SW480 (cell line): ENCODE measurements at regions not wholly inside any gene's neighbourhood (a gene's known extent, or its start where the extent isn't known, plus 50 kb on each side); places are given as distances from the start of the nearest gene placed in this dataset.
"Not testable (repeated sequence)": the region's sequence is repeated elsewhere in the genome, so short reads cannot be mapped to it uniquely, and the experiment has no call there.

Experiments used
- DNase-seq: peaks from one replicate; pipeline ENCODE4 v3.0.0-alpha.2; 2016; ENCODE audit warnings: low spot score

GRCh38 chr20:7792150-7792869 lies 147.9 kb downstream of the HAO1 start:
- no peak for DNase-seq

DNA sequence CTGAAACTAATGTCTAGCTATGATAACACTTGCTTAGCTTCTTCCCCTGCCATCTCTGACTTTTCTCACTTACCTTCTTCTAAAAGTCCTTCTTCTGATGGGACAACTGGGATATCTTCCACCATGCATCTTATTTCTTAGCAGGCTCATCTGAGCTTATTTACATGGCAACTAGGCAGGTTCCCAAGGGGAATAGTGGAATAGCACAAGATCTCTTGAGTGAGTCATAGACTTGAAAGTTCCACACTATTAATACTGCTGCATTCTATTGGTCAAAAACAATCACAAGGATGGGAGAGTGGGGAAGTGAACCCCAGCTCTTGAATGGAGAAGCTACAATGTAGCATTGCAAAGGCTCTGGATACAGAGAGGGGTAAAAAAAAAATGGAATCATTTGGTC lies 142.1 kb downstream of the HAO1 start:
- no peak for DNase-seq

DNA sequence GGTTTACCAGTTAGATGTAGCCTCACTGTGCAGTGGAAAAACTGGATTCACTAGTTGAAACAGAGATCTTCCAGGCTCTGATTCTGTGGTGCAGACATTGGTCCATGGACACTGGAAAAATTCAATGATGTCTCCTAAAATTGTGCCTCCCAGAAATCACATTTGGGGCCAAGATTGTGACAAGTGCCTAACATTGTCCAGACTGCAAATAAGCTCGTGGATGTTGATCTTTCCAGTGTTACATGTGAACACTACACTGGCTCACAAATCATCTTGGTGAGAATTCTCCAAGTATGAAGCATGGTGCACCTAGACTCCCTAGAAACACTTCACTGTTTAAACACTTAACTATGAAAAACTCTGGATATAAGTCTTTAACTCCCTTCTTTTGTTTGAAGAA lies 140.4 kb downstream of the HAO1 start:
- DNase-seq, result no peak

GRCh38 chr20:7803411-7804151 lies 136.7 kb downstream of the HAO1 start:
- DNase-seq, result not testable (repeated sequence)

- DNase-seq, result no peak
These were observed 133.4 kb downstream of the HAO1 start for GRCh38 chr20:7806831-7807230.

- DNase-seq, result no peak
These were observed 123.0 kb downstream of the HAO1 start for GRCh38 chr20:7817286-7817685.

DNA sequence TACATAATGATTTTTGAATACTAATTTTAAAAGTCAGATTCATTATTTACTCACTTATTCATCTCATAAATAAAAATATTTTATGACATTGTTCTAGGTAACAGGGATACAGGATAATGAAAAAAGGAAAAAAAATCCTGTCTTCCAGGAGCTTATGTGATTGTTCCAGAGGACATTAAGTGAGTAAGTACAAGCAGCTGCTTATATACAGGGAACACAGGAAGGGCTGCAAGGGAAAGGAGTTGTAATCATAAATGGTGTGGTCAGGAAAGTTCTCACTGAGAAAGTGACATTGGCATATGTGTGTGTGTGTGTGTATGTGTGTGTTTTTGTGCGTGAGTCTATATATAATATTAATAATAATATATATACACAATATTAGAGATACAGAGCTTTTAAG lies 121.8 kb downstream of the HAO1 start:
- no peak for DNase-seq

DNA sequence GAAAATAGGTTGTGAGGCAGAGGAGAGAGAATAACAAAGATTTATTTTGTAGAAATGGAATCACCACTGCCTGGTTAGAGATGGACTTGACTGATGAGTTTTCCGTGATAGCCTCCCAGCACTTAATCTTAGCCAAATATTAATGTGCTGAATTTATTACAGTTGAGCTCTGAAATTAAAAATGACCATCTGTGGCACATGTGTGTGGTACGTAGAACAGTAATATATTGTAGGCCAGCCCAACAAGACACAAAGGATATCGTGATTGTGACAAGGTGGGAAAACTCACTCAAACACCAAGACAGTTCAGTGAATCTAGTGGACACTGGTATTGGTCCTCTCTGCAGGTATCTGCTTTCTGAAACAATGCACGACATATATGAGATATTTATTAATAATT lies 119.4 kb downstream of the HAO1 start:
- DNase-seq, result no peak

DNA sequence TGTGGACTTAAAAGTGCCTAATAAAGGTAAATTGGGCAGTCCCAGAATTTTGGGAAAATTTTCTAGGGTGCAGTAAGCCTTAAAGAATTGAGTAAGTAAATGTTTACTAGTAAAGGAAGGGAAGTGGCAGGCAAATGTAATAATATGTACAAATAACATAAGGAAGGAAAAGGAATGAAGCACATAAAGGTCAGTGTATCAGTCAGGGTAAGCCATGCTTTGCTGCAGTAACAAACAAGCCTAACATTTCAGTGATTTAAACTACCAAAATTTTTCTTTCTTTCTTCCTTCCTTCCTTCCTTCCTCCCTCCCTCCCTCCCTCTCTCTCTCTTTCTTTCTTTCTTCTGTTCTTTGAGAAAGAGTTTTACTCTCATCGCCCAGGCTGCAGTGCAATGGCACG lies 117.5 kb downstream of the HAO1 start:
- DNase-seq, result no peak

GRCh38 chr20:7828437-7828836 lies 111.8 kb downstream of the HAO1 start:
- no peak for DNase-seq

GRCh38 chr20:7829031-7829430 lies 111.2 kb downstream of the HAO1 start:
- DNase-seq, result no peak

GRCh38 chr20:7829776-7830175 lies 110.5 kb downstream of the HAO1 start:
- DNase-seq, result no peak
